Muscle of leg (tissue), 3 donors: ENCODE measurements at regions not wholly inside any gene's neighbourhood (a gene's known extent, or its start where the extent isn't known, plus 50 kb on each side); places are given as distances from the start of the nearest gene placed in this dataset.

Experiments
- DNase-seq: peaks from one replicate; pipeline ENCODE4 v3.0.0; 2013
- H3K27ac ChIP-seq: one replicate; pipeline ENCODE4 v1.5.1; 2013; ENCODE audit warnings: mild to moderate bottlenecking, low read length, control low read depth
- H3K27me3 ChIP-seq: one replicate; pipeline ENCODE4 v1.6.1; 2013; ENCODE audit warnings: low read length; ENCODE audit not compliant: control insufficient read depth, insufficient read depth
- H3K36me3 ChIP-seq: one replicate; pipeline ENCODE4 v1.6.1; 2013; ENCODE audit warnings: low read length; ENCODE audit not compliant: control insufficient read depth, insufficient read depth
- H3K4me1 ChIP-seq: one replicate; pipeline ENCODE4 v1.6.1; 2013; ENCODE audit warnings: low read length; ENCODE audit not compliant: control insufficient read depth, insufficient read depth
- H3K4me3 ChIP-seq: one replicate; pipeline ENCODE4 v1.5.1; 2013; ENCODE audit warnings: low read length, control low read depth
- H3K9me3 ChIP-seq: replicated peaks from 2 replicates; pipeline ENCODE4 v1.6.1; 2013; ENCODE audit warnings: low read depth, low read length; ENCODE audit not compliant: control insufficient read depth
- WGBS: methylation state at CpG from one replicate; pipeline ENCODE4 v1.1.5; 2013; ENCODE audit warnings: missing lambda C conversion rate; ENCODE audit not compliant: insufficient coverage; 5-methylcytosine and 5-hydroxymethylcytosine counted together

DNA sequence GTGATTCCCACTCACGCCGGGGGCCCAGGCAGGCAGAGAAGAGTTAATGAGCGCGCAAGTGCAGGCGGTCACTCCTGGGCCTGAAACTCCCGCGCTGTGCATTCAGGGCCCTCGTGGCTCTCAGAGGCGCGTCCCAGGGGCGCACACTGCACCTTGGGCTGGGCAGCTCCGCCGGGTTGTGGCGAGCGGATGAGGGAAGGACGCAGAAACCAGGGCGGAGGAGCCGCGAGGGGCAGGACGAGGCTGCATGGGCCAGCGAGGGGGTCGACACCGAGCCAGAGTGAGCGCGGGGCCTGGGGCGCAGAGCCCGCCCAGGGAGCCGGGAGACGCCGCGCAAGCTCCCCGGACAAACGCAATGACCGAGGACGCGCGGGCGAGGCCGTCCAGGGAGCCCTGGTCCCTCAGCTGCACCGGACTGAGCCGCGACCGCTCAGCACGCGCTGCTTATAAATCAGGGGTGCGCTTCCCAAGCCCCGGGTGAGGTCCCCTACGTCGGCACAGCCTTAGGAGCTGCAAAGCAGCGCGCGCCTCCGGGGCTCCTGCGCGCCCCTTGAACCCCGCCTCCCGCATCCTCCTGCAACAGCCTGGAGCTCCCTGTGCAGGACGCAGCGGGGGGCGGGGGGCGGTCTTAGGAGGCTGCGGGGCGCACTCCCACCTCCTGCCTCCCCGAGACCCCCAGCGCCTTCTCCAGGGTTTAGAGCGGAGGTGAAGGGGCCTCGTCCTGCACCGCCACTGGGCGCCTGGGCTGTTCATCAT, 180.2 kb upstream of the ALKAL2 start:
- Histone ChIP-seq H3K27ac (no peak overlapping the region), H3K4me1 (peaks cover 13% of the 10 kb centered on the region), H3K27me3 (peaks cover 48% of the 10 kb centered on the region), H3K9me3 (no peaks in the 10 kb centered on the region), H3K4me3 (peak overlapping the region; percentile 21), H3K36me3 (no peaks in the 10 kb centered on the region)
- DNase-seq: no peak
- WGBS: 1% methylated on average over 65 of the region's 69 CpGs

GRCh38 chr2:467543-467891, 179.6 kb upstream of the ALKAL2 start:
- peaks cover 48% of the 10 kb centered on the region for H3K27me3 ChIP-seq
- H3K27ac ChIP-seq: no peak overlapping the region
- H3K9me3 ChIP-seq: no peaks in the 10 kb centered on the region
- H3K4me1 ChIP-seq: peaks cover 13% of the 10 kb centered on the region
- H3K36me3 ChIP-seq: no peaks in the 10 kb centered on the region
- DNase-seq: no peak
- WGBS: 34% methylated on average over 16 of the region's 18 CpGs
- no peak overlapping the region for H3K4me3 ChIP-seq

- H3K4me1 ChIP-seq: peaks cover 13% of the 10 kb centered on the region
- no peak overlapping the region for H3K4me3 ChIP-seq
- H3K27me3 ChIP-seq: peaks cover 49% of the 10 kb centered on the region
- H3K27ac ChIP-seq: no peak overlapping the region
- H3K9me3 ChIP-seq: no peaks in the 10 kb centered on the region
- no peak for DNase-seq
- no peaks in the 10 kb centered on the region for H3K36me3 ChIP-seq
- WGBS: 68% methylated on average over 5 of the region's 15 CpGs
These were observed 179.2 kb upstream of the ALKAL2 start for GRCh38 chr2:467101-467500.

GRCh38 chr2:464562-465309, 176.8 kb upstream of the ALKAL2 start:
- Histone ChIP-seq H3K36me3 (no peaks in the 10 kb centered on the region), H3K27me3 (peaks cover 49% of the 10 kb centered on the region), H3K27ac (no peak overlapping the region), H3K4me1 (peaks cover 16% of the 10 kb centered on the region), H3K4me3 (no peak overlapping the region), H3K9me3 (no peaks in the 10 kb centered on the region)
- DNase-seq: no peak
- 82% methylated on average over 14 of the region's 19 CpGs for WGBS

GRCh38 chr2:460861-461260, 173.0 kb upstream of the ALKAL2 start:
- DNase-seq: no peak
- Histone ChIP-seq H3K4me1 (peaks cover 6% of the 10 kb centered on the region), H3K4me3 (no peak overlapping the region), H3K27ac (no peak overlapping the region), H3K27me3 (peaks cover 18% of the 10 kb centered on the region), H3K36me3 (no peaks in the 10 kb centered on the region), H3K9me3 (no peaks in the 10 kb centered on the region)
- whole genome bisulfite sequencing: 63% methylated on average over 5 of the region's 6 CpGs

- Histone ChIP-seq H3K4me3 (no peak overlapping the region), H3K9me3 (no peaks in the 10 kb centered on the region), H3K27ac (no peak overlapping the region), H3K27me3 (peaks cover 12% of the 10 kb centered on the region), H3K36me3 (no peaks in the 10 kb centered on the region), H3K4me1 (peaks cover 6% of the 10 kb centered on the region)
- DNase-seq: peak; percentile 52
- 24% methylated on average over 3 of the region's 4 CpGs for WGBS
These were observed 172.0 kb upstream of the ALKAL2 start for GRCh38 chr2:459931-460330.

GRCh38 chr2:458425-458815, 170.5 kb upstream of the ALKAL2 start:
- Histone ChIP-seq H3K4me3 (no peak overlapping the region), H3K9me3 (no peaks in the 10 kb centered on the region), H3K4me1 (peaks cover 6% of the 10 kb centered on the region), H3K27ac (no peak overlapping the region), H3K27me3 (peaks cover 6% of the 10 kb centered on the region), H3K36me3 (no peaks in the 10 kb centered on the region)
- DNase-seq: no peak
- 43% methylated on average over 1 of the region's 3 CpGs for WGBS

DNA sequence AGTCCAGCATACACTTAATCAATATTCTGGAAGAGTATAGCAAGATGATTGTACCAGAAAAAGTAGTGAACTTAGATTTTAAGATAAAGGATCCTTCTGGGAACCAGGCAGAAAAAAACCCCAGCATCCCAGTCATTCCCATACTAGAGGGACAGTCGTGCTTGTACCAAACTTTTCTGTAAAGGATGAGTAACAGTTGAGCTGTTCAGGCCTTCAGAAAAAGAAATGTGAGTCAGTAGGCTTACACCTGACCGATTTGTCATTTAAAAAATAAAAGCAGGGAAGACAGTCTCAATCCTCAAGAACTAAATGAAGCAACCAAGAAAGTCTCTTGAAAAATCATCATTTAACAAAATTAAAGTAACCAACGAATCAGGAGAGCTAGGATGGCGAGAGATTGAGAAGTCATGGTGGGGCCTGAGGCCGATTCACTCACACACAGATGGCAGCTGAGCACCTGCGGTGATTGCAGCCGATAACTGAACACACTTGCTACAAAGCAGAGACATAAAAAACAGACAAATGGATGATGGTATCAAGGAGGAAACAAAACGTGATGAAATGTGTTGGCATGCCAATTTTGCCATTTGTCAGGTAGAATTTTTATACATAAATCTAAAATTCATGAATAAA, 170.0 kb upstream of the ALKAL2 start:
- DNase-seq: no peak
- no CpG with 5 or more reads among the region's 8 CpGs for WGBS
- H3K4me3 ChIP-seq: no peak overlapping the region
- no peak overlapping the region for H3K27ac ChIP-seq
- peaks cover 6% of the 10 kb centered on the region for H3K27me3 ChIP-seq
- H3K4me1 ChIP-seq: peaks cover 6% of the 10 kb centered on the region
- no peaks in the 10 kb centered on the region for H3K36me3 ChIP-seq
- H3K9me3 ChIP-seq: no peaks in the 10 kb centered on the region

DNA sequence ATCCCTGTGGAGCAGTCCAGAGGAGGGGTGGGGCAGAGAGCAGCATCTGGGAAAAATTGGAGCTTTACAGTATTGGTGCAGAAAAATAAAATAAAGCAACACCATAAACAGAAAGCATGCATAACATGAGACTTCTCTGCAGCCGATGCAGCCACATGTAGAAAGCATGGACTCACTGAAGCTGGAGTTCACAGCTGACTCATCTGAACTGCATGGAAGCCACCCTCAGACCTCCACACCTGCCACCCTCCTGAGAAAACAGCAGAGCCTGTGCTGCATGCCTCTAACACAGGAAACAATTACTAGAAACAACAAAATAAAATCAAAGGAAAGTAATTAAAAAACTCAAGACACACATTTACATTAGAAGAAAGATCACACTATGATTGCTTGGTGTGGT, 169.4 kb upstream of the ALKAL2 start:
- no peak overlapping the region for H3K4me3 ChIP-seq
- H3K4me1 ChIP-seq: peaks cover 6% of the 10 kb centered on the region
- no peaks in the 10 kb centered on the region for H3K36me3 ChIP-seq
- no peaks in the 10 kb centered on the region for H3K9me3 ChIP-seq
- 29% methylated on average over 1 of the region's 1 CpG for WGBS
- peaks cover 6% of the 10 kb centered on the region for H3K27me3 ChIP-seq
- no peak for DNase-seq
- no peak overlapping the region for H3K27ac ChIP-seq

DNA sequence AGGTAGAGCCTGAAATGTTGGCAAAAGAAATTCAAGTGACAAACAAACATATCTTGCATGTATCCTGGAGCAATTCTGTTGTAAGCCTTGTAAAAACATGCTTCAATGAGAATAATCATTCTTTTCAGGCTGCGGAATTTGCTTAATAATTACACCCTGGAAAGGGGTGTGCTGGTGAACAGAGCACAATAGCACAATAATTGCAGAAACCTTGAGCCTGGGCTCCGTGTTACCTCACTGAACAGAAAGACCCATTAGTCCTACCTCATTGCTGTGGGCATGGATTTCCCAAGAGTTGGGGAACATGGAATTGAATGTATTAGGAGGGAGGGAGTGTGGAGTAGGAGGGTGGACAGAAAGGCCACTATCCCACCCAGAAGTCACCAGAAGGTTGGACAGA, 168.0 kb upstream of the ALKAL2 start:
- H3K9me3 ChIP-seq: no peaks in the 10 kb centered on the region
- H3K27ac ChIP-seq: no peak overlapping the region
- H3K27me3 ChIP-seq: peaks cover 2% of the 10 kb centered on the region
- no peak overlapping the region for H3K4me3 ChIP-seq
- no peaks in the 10 kb centered on the region for H3K36me3 ChIP-seq
- no peak for DNase-seq
- WGBS: no CpG with 5 or more reads among the region's 2 CpGs
- H3K4me1 ChIP-seq: peaks cover 6% of the 10 kb centered on the region
